ENCODE measurements at regions not wholly inside any gene's neighbourhood (a gene's known extent, or its start where the extent isn't known, plus 50 kb on each side); places are given as distances from the start of the nearest gene placed in this dataset.

DNA sequence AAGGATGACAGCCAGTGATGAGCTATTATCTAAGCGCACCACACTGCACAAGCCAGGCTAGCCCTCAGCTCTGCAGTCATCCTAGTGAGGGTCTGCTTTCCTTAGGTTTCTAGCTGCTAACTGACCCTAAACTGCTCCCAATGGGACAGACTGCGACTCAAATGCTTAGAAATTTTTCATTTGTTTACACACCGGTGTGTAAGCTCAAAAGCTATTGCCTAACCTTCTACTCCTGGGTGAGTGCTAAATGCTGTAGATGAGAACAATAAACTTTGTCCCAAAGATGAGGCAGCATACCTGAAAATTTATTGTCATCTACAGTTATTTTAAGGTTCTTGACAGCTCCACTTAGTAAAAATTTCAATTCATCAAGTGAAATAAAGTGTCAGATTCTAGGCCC, 311.4 kb downstream of the TMEM167A start:
- no peak overlapping the region for H3K27ac ChIP-seq
- TF ChIP-seq, protein P1, sequence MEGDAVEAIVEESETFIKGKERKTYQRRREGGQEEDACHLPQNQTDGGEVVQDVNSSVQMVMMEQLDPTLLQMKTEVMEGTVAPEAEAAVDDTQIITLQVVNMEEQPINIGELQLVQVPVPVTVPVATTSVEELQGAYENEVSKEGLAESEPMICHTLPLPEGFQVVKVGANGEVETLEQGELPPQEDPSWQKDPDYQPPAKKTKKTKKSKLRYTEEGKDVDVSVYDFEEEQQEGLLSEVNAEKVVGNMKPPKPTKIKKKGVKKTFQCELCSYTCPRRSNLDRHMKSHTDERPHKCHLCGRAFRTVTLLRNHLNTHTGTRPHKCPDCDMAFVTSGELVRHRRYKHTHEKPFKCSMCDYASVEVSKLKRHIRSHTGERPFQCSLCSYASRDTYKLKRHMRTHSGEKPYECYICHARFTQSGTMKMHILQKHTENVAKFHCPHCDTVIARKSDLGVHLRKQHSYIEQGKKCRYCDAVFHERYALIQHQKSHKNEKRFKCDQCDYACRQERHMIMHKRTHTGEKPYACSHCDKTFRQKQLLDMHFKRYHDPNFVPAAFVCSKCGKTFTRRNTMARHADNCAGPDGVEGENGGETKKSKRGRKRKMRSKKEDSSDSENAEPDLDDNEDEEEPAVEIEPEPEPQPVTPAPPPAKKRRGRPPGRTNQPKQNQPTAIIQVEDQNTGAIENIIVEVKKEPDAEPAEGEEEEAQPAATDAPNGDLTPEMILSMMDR (conservative IDR thresholded peaks at IDR 0.05; ENCODE audit: low read depth): no peak
- ChIA-PET POLR2A (ENCODE audit: low non-redundant PET) (no interaction called here), CTCF (interaction anchor here (0.6 kb wide), 1 partner anchor 418 kb away, joined by 5 read pairs; no protein-coding TSS in a partner anchor)
- no peak for DNase-seq (ENCODE audit: low spot score)

DNA sequence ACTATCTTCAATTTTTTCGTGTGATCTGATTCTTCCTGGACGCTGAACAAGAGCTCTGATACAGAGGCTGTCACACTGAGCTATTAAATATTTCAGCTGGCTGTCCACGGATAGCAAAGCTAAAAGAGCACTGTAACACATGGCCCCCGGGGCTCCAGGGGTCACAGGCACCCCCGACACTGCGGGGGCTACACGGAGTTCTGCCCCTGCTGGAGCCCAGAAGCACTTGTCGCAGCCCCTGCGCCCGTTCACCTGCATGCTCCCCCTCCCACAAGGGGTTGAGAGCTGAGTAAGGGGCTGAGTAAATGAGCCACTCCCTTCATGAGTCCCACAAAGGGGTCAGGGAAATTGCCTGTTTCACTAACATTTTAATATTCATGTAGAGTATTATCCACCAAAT, 316.3 kb downstream of the TMEM167A start:
- ChIA-PET CTCF (no interaction called here), POLR2A (ENCODE audit: low non-redundant PET) (no interaction called here)
- no peak overlapping the region for H3K27ac ChIP-seq
- no peak for DNase-seq (ENCODE audit: low spot score)
- TF ChIP-seq, protein P1 (conservative IDR thresholded peaks at IDR 0.05; ENCODE audit: low read depth): no peak

DNA sequence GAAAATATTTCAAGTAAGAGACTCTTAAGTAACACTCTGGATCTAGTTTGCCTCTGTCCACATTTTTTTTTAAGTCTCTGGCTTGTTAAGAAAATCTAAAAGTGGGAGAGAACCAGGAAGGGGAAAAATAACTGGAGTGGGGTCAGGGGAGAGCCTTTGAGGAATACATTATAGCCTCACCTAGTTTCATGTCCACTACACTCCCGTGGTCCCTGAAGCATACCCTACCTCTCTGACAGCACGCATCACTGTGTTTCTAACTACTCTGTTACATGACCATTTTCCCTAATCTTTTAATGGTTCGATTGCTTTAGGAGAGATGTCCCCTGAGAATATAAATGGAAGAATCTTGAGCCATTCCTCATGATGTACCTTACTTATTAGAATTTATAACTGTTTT, 318.3 kb downstream of the TMEM167A start:
- CTCF ChIA-PET: no interaction called here
- POLR2A ChIA-PET (ENCODE audit: low non-redundant PET): no interaction called here
- TF ChIP-seq, protein P1 (conservative IDR thresholded peaks at IDR 0.05; ENCODE audit: low read depth): no peak
- DNase-seq (ENCODE audit: low spot score): no peak
- no peak overlapping the region for H3K27ac ChIP-seq

DNA sequence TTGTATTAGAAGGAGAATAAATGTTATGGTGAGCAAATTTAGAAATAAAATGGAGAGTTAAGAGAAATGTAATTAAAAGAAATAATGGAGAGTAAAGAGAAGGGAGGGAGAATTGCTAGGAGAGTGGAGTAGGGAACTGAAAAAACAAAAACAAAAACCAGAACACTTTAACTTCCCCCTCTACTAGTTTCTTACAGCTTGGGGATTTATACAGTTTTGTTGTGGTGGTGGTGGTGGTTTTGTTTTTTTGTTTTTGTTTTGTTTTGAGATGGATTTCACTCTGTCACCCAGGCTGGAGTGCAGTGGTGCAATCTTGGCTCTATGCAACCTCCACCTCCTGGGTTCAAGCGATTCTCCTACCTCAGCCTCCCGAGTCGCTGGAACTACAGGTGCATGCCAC, 322.4 kb downstream of the TMEM167A start:
- no peak for DNase-seq (ENCODE audit: low spot score)
- POLR2A ChIA-PET (ENCODE audit: low non-redundant PET): no interaction called here
- TF ChIP-seq, protein P1 (conservative IDR thresholded peaks at IDR 0.05; ENCODE audit: low read depth): no peak
- CTCF ChIA-PET: no interaction called here
- no peak overlapping the region for H3K27ac ChIP-seq

DNA sequence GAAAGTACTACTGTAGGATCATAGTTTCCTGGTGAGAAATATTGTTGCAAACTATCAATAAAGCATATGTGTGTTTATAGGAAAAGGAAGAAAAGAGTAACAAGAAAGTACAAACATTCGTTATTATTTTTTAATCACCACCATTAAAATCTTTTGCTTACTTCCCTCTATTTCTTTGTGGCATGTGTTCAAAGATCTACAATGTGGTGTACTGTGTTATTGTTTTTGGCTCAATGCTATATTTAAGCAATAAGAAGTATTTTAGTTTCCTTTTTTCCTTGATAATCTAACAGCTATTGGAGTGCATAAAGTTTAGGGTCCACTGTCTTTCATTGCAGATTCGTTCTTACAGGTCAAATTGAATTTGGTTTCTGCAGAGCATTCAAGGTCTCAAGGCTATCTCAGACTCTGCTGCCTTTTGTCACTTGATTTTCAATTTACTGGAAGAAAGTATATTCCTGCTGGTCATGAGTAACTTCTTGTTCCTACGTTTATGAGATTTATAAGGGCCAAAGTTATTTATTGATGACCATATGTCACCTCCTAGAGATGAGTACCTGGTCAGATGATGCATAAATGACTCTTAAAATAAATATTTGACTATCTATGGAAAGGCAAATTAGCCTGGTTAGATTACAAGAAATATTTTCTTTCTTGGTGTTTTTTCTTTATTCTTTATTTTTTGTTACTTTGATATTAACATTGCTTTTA, 323.0 kb downstream of the TMEM167A start:
- TF ChIP-seq, protein P1 (conservative IDR thresholded peaks at IDR 0.05; ENCODE audit: low read depth): no peak
- H3K27ac ChIP-seq: no peak overlapping the region
- no peak for DNase-seq (ENCODE audit: low spot score)
- CTCF ChIA-PET: interaction anchor here (0.7 kb wide), 1 partner anchor 1934 kb away, joined by 3 read pairs; no protein-coding TSS in a partner anchor
- POLR2A ChIA-PET (ENCODE audit: low non-redundant PET): no interaction called here

DNA sequence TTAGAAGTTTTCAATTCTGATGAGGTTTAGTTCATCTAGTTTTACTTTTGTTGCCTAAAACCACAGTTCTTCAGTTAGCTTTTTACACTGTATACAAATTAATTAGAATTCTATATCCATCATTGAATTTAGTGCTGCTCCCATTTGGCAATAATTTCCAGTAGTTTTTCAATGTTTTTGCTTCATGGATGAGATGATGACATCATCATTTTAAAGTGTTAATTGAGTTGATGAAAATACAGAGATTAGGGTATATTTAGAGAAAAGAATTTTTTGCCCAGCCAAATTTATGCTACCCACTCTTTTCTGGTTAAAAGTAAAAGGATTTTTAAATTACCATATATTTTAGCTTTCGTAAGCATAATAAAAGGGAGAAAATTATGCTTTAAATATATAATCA, 323.8 kb downstream of the TMEM167A start:
- DNase-seq (ENCODE audit: low spot score): no peak
- TF ChIP-seq, protein P1 (conservative IDR thresholded peaks at IDR 0.05; ENCODE audit: low read depth): no peak
- ChIA-PET POLR2A (ENCODE audit: low non-redundant PET) (no interaction called here), CTCF (interaction anchor here (0.7 kb wide), 1 partner anchor 426 kb away, joined by 3 read pairs; no protein-coding TSS in a partner anchor)
- no peak overlapping the region for H3K27ac ChIP-seq
